GM12874 (cell line): ENCODE measurements at regions not wholly inside any gene's neighbourhood (a gene's known extent, or its start where the extent isn't known, plus 50 kb on each side); places are given as distances from the start of the nearest gene placed in this dataset.

Experiments
- CTCF ChIP-seq: IDR thresholded peaks from 2 replicates; pipeline ENCODE4 v1.5.1; 2011; ENCODE audit warnings: low read depth, mild to moderate bottlenecking, control low read depth, low read length, moderate library complexity; ENCODE audit not compliant: insufficient read depth

- no peak for TF ChIP-seq CTCF
Observed at GRCh38 chr18:22044474-22045220, 124.7 kb upstream of the GATA6 start.

- no peak for TF ChIP-seq CTCF
Observed at GRCh38 chr18:22045221-22045918, 124.0 kb upstream of the GATA6 start.

GRCh38 chr18:22046473-22046872 lies 122.9 kb upstream of the GATA6 start:
- no peak for TF ChIP-seq CTCF

GRCh38 chr18:22047485-22047884 lies 121.9 kb upstream of the GATA6 start:
- no peak for TF ChIP-seq CTCF

GRCh38 chr18:22048221-22048620 lies 121.2 kb upstream of the GATA6 start:
- no peak for TF ChIP-seq CTCF

- no peak for TF ChIP-seq CTCF
Observed at GRCh38 chr18:22048932-22049615, 120.3 kb upstream of the GATA6 start.

- TF ChIP-seq CTCF, result no peak
Observed at GRCh38 chr18:22052405-22053105, 116.8 kb upstream of the GATA6 start.
